ENCODE measurements at regions not wholly inside any gene's neighbourhood (a gene's known extent, or its start where the extent isn't known, plus 50 kb on each side); places are given as distances from the start of the nearest gene placed in this dataset.
A peak's percentile ranks its signal among the peaks of the same experiment; 100 is the strongest.

GRCh38 chr10:118955531-118955930 lies 74.0 kb upstream of the NANOS1 start:
- Histone ChIP-seq H3K9me3 (replicated peaks; ENCODE audit: insufficient read depth, low read length) (no peaks in the 10 kb centered on the region), H3K27ac (ENCODE audit: low read length) (peak overlapping the region; percentile 20; the same call in 1 of the 2 replicates), H2AFZ (ENCODE audit: low read length) (peak overlapping the region; percentile 7; the same call in 1 of the 2 replicates), H3K4me3 (ENCODE audit: low read length) (no peak overlapping the region), H3K36me3 (replicated peaks; ENCODE audit: insufficient read depth, low read length) (no peaks in the 10 kb centered on the region), H3F3A (ENCODE audit: insufficient read depth, low read length) (no peaks in the 10 kb centered on the region), H3K79me2 (ENCODE audit: low read length) (no peaks in the 10 kb centered on the region), H4K20me1 (ENCODE audit: insufficient read depth, low read length) (no peaks in the 10 kb centered on the region), H3K4me2 (ENCODE audit: low read depth, low read length) (peak overlapping the region; percentile 30; the same call in 1 of the 2 replicates), H3K9me2 (replicated peaks; ENCODE audit: insufficient read depth, low read length) (no peaks in the 10 kb centered on the region), H3K9ac (ENCODE audit: low read length) (no peak overlapping the region), H3K4me1 (ENCODE audit: low read length) (peaks cover 19% of the 10 kb centered on the region), H3K27me3 (replicated peaks; ENCODE audit: insufficient read depth, low read length) (no peaks in the 10 kb centered on the region)
- TF ChIP-seq EZH2phosphoT487 (IDR thresholded peaks at IDR 0.05; ENCODE audit: low read length) (no peak), EZH2 (optimal IDR thresholded peaks at IDR 0.05; ENCODE audit: low read depth, low read length) (no peak), CTCF (IDR thresholded peaks at IDR 0.05; ENCODE audit: low read length) (no peak)
- DNase-seq: no peak

- Histone ChIP-seq H3F3A (ENCODE audit: insufficient read depth, low read length) (no peaks in the 10 kb centered on the region), H3K9ac (ENCODE audit: low read length) (no peak overlapping the region), H3K27me3 (replicated peaks; ENCODE audit: insufficient read depth, low read length) (no peaks in the 10 kb centered on the region), H3K36me3 (replicated peaks; ENCODE audit: insufficient read depth, low read length) (no peaks in the 10 kb centered on the region), H3K79me2 (ENCODE audit: low read length) (no peaks in the 10 kb centered on the region), H3K4me3 (ENCODE audit: low read length) (no peak overlapping the region), H2AFZ (ENCODE audit: low read length) (peak overlapping the region; percentile 21; the same call in 1 of the 2 replicates), H3K9me3 (replicated peaks; ENCODE audit: insufficient read depth, low read length) (no peaks in the 10 kb centered on the region), H3K4me1 (ENCODE audit: low read length) (peaks cover 19% of the 10 kb centered on the region), H3K9me2 (replicated peaks; ENCODE audit: insufficient read depth, low read length) (no peaks in the 10 kb centered on the region), H3K27ac (ENCODE audit: low read length) (peak overlapping the region; percentile 20; the same call in 1 of the 2 replicates), H3K4me2 (ENCODE audit: low read depth, low read length) (peak overlapping the region; percentile 30; the same call in 1 of the 2 replicates), H4K20me1 (ENCODE audit: insufficient read depth, low read length) (no peaks in the 10 kb centered on the region)
- TF ChIP-seq CTCF (IDR thresholded peaks at IDR 0.05; ENCODE audit: low read length) (peak; percentile 29; the same call in 1 of the 2 replicates), EZH2 (optimal IDR thresholded peaks at IDR 0.05; ENCODE audit: low read depth, low read length) (no peak)
- DNase-seq: peak; percentile 54
These were observed 73.3 kb upstream of the NANOS1 start for GRCh38 chr10:118955951-118956801.

- Histone ChIP-seq H4K20me1 (ENCODE audit: insufficient read depth, low read length) (no peaks in the 10 kb centered on the region), H2AFZ (ENCODE audit: low read length) (no peak overlapping the region), H3K9ac (ENCODE audit: low read length) (no peak overlapping the region), H3K36me3 (replicated peaks; ENCODE audit: insufficient read depth, low read length) (no peaks in the 10 kb centered on the region), H3K4me2 (ENCODE audit: low read depth, low read length) (no peak overlapping the region), H3K4me3 (ENCODE audit: low read length) (no peak overlapping the region), H3K9me3 (replicated peaks; ENCODE audit: insufficient read depth, low read length) (no peaks in the 10 kb centered on the region), H3K79me2 (ENCODE audit: low read length) (no peaks in the 10 kb centered on the region), H3K27me3 (replicated peaks; ENCODE audit: insufficient read depth, low read length) (no peaks in the 10 kb centered on the region), H3K4me1 (ENCODE audit: low read length) (peaks cover 19% of the 10 kb centered on the region), H3F3A (ENCODE audit: insufficient read depth, low read length) (no peaks in the 10 kb centered on the region), H3K27ac (ENCODE audit: low read length) (no peak overlapping the region), H3K9me2 (replicated peaks; ENCODE audit: insufficient read depth, low read length) (no peaks in the 10 kb centered on the region)
- DNase-seq: no peak
- no peak for TF ChIP-seq EZH2phosphoT487 (IDR thresholded peaks at IDR 0.05; ENCODE audit: low read length)
- TF ChIP-seq CTCF (IDR thresholded peaks at IDR 0.05; ENCODE audit: low read length): no peak
- TF ChIP-seq EZH2 (optimal IDR thresholded peaks at IDR 0.05; ENCODE audit: low read depth, low read length): no peak
These were observed 72.6 kb upstream of the NANOS1 start for GRCh38 chr10:118956802-118957442.
